GM18505 (cell line): ENCODE measurements at regions not wholly inside any gene's neighbourhood (a gene's known extent, or its start where the extent isn't known, plus 50 kb on each side); places are given as distances from the start of the nearest gene placed in this dataset.

ENCODE experiments used
- ATAC-seq: cut with Tn5 transposase; IDR thresholded peaks from one replicate; pipeline ENCODE4 v1.9.1; 2021; ENCODE audit not compliant: unreplicated experiment
- POLR2A ChIP-seq: IDR thresholded peaks from 4 replicates; pipeline ENCODE4 v1.6.1; 2011; ENCODE audit warnings: borderline replicate concordance; ENCODE audit not compliant: insufficient read depth, insufficient read length; ENCODE audit errors: extremely low read depth

- no peak for TF ChIP-seq POLR2A
- peak; percentile 63 for ATAC-seq
These were observed 280.9 kb upstream of the SIX2 start for GRCh38 chr2:45289997-45290709.

DNA sequence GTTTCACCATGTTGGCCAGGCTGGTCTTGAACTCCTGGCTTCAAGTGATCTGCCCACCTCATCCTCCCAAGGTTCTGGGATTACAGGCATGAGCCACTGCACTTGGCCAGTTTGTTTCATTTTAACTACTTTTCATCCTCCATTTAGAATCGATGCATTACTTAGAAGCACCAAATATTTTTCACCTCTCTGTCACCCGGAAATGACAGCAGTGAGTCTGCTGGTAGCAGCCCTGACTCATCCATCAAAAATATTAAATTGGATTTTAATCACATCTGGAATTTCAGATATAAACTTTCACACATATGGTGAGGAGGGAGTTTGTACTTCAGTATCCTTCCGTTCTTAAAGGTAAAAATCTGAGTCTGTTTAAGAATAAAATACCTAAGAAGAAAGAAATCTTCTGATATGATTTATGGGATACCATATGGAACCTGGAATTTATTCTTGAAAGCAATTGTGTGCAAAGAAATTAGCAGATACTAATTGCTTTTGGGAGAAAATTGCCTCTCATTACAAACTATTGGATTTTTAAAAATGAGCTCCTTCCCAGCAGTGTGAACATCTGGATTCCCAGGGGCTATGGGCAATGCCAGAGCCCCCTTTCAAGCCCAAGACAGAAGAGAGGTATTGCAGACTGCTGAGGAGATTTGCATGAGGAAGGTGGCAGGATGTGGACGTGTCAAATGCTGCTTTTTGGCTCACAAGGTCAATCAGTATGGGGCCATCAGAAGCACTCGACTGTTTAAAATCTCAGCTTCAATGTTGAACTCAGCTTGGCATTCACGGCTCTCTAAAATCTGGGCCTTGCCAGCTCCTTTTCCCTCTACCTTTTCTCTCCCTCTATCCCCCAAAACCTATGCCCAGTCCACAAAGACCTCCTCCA lies 279.5 kb upstream of the SIX2 start:
- no peak for TF ChIP-seq POLR2A
- ATAC-seq: no peak

DNA sequence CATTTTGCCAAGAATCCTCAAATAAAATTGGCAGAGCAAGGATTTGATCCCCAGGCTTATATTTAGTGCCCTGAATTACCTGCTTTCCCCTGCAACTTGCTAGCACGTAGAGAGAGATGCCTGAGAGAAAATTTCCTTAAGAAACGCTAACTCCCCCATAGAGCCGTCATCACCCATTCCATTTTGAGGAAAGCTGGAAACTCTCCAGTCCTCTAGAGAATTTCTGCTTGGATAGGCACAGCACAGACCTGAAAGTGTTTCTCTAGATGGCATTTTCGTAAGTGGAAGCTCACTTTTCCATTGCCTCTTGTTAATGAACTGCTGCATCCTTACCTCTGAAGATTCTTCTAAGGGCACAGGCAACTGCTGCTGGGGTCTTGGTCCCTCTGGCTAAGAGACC lies 277.8 kb upstream of the SIX2 start:
- ATAC-seq: no peak
- no peak for TF ChIP-seq POLR2A

DNA sequence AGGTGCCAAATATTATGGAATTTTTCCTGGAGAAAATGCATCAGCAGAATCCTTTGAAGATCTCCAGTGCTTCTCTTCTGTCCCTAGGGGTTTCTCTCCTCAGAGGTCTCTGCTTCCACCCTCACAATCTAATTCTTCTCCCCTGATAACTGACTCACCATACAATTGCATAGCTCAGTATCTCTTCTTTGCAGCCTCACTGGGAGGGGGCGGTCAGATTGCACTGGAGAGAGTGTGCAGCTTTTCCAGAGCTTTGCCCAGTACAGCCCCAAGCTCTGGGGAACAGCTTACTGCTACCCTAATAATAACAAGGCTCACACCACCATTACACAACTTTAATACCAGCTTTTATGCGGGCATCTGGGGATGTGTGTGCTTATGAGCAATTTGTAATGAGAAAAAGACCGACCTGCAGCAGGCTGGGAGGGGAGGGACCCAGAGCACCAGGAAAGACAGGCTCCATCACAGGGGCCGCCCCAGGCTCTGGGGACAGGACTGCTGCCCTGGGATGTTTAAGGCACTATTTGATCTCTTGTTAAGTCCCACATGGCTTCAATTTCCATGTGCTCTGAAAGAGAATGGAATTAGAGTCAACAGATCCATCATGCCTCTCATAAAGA lies 276.6 kb upstream of the SIX2 start:
- TF ChIP-seq POLR2A: no peak
- no peak for ATAC-seq

- no peak for TF ChIP-seq POLR2A
- ATAC-seq: no peak
These were observed 276.1 kb upstream of the SIX2 start for GRCh38 chr2:45285311-45285710.

GRCh38 chr2:45284621-45284995 lies 275.4 kb upstream of the SIX2 start:
- no peak for ATAC-seq

GRCh38 chr2:45283764-45284620 lies 274.7 kb upstream of the SIX2 start:
- no peak for TF ChIP-seq POLR2A
- no peak for ATAC-seq

More at GRCh38 chr2:45284621-45284995, 275.4 kb upstream of the SIX2 start:
- TF ChIP-seq POLR2A: no peak

DNA sequence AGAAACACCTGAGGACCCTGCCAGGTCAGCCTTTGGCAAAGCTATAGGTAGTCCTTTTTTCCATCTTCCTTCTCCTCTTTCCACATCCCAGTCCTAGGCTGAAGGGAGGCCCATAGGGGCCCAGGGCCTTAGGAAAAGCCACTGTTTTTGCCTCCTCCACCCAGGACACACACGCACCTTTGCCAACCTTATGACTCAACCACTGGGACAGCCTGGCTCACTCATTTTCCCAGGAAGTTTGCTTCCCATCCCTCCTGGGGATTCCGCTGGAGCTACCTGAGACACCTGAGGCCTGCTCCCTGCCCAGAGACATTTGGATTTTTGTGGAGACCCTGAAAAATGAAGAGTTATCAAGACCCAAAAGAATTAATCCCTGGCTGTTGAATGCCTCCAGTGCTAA lies 273.4 kb upstream of the SIX2 start:
- no peak for ATAC-seq
- no peak for TF ChIP-seq POLR2A

DNA sequence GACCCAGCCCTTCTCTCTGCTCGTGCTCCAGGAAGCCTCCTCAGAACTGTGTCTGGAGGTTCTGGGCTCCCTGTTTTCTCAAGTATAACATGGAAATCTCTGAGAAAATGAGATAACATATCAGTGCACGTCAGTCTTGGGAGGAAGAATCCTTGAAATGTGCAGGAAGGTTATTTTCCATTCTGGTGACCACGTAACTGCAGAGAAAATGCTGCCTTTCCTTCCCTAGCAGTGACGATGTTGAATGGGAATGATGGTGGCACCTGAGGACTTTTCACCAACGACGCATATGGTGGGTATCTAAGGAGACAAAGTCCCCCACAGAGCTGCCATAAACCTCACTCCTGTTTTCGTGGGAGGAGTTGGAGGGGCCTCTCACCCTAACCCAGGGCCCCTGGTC lies 272.1 kb upstream of the SIX2 start:
- ATAC-seq: no peak
- no peak for TF ChIP-seq POLR2A

DNA sequence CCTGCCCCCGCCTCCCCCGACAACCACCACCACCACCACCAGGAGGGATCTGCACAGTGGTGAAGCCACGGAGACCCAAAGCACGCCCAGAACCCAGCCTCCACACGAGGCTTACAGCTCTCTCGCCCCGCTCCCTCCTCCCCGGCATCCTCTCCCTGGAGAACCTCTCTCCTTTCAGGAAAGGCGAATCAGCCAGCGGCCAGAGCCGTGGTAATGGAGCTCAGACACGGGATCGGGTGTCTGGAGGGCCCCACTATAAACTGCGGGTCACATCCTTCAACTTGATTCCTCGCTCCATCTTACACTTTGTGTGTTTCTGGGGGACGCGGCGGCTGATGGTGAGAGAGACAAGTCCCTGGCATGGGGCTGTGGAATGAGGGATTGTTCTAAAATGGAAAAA lies 271.5 kb upstream of the SIX2 start:
- no peak for TF ChIP-seq POLR2A
- ATAC-seq: no peak

- ATAC-seq: no peak
- TF ChIP-seq POLR2A: no peak
These were observed 270.1 kb upstream of the SIX2 start for GRCh38 chr2:45279356-45279755.

GRCh38 chr2:45278365-45279078 lies 269.3 kb upstream of the SIX2 start:
- TF ChIP-seq POLR2A: no peak
- no peak for ATAC-seq
